NCI-H226 (cell line): ENCODE measurements at regions not wholly inside any gene's neighbourhood (a gene's known extent, or its start where the extent isn't known, plus 50 kb on each side); places are given as distances from the start of the nearest gene placed in this dataset.
"Not testable (repeated sequence)": the region's sequence is repeated elsewhere in the genome, so short reads cannot be mapped to it uniquely, and the experiment has no call there.

Experiments used
- DNase-seq: peaks from one replicate; pipeline ENCODE4 v3.0.0-alpha.2; 2015

DNA sequence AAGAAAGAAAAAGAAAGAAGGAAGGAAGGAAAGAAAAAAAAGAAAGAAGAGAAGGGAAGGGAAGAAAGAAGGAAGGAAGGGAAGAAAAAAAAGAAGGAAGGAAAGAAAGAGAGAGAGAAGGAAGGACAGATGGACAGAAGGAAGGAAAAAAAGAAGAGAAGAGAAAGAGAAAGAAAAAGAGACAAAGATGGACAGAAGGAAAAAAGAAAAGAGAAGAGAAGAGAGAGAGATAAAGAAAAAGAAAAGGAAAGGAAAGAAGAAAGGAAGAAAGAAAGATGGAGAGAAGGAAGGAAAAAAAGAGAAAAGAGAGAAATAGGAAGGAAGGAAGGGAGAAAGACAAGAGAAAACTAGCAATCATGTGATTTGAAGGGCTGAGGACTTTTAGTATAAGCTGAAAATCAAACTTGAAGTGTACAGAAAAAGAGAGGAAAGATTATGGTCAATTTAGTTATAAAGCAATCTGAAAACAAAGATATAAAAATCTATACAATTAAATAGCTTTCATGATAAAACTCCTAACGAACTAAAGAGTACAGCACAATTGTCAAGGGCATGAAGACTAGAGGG is 115.3 kb downstream of the LTN1 start:
- no peak for DNase-seq

- no peak for DNase-seq
Measured at GRCh38 chr21:28875078-28875477, 117.6 kb downstream of the LTN1 start.

- DNase-seq = no peak
Measured at GRCh38 chr21:28872218-28872617, 120.5 kb downstream of the LTN1 start.

GRCh38 chr21:28871388-28872010 is 121.2 kb downstream of the LTN1 start:
- no peak for DNase-seq

GRCh38 chr21:28867401-28867800 is 125.3 kb downstream of the LTN1 start:
- DNase-seq = no peak

DNA sequence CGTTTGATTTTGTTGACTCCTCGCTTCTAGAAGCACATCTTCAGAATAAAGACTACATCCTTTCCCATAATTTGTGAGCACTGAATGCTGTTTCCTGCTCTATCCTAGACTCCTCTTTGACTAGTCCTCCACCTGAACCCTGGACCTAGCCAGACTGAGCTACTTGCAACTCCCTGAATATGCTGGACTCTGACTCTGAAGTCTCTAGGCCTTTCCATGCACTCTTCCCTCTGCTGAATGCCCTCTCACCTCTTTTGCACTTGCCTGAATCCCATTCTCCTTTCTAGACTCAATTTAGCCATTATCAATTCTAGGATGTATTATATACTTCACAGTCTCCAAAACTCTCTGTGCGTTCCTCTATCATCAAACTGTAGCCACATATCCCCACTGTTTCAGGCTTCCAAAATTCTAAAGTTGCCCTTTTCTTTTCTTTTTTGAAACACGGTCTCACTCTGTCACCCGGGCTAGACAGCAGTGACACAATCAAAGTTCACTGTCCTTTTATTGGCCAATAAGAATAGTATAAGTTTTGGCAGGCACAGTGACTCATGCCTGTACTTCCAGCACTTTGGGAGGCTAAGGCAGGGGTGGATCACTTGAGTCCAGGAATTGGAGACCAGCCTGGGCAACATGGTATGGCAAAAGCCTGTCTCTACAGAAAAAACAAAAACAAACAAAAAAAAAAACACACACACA is 127.0 kb downstream of the LTN1 start:
- no peak for DNase-seq

DNA sequence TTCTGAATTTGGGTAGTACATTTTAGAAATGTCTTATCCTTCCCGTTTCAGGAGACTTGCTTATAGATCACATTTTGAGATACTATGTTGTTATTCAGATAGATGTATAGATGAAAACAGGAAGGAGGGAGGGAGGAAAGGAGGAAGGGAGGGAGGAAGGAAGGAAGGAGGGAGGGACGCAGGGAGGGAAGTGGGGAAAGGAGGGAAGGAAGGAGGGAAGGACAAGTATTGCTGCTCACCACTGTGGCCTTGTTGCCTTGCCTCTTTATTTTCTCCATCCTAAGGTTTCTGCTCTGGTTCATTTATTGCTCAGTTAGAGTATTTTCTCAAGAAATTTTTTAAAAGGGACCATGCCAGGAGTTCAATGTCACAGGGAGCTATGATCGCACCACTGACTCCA is 134.3 kb downstream of the LTN1 start:
- DNase-seq = no peak

- DNase-seq = no peak
Measured at GRCh38 chr21:28857752-28858151, 134.9 kb downstream of the LTN1 start.

DNA sequence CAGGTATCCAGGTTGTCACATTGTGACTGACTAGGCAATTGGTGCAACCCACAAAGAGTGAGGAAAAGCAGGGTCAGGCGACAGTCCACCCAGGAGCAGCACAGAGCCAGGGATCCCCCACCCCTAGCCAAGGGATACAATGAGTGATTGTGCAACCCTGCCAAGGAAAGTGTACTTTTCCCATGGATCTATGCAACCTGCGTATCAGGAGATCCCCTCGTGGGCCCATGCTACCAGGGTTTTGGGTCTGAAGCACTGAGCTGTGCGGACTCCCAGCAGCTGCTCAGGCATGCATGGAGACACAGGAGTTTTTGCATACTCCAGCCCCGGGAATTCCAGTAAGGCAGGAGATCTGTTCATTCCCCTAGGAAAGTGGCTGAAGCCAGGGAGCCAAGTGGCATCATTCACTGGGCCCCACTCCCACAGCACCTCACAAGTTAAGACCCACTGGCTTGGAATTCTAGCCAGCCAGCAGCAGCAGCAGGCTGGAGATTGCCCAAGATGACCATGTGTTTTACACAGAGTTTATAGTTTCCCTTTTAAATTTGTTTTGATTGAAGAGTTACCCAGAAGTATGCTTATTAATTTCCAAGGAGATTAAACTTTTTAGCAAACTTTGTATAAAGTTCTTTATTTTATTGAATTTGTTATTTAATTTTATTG is 136.0 kb downstream of the LTN1 start:
- DNase-seq = no peak

- DNase-seq = no peak
Measured at GRCh38 chr21:28852706-28853105, 140.0 kb downstream of the LTN1 start.

DNA sequence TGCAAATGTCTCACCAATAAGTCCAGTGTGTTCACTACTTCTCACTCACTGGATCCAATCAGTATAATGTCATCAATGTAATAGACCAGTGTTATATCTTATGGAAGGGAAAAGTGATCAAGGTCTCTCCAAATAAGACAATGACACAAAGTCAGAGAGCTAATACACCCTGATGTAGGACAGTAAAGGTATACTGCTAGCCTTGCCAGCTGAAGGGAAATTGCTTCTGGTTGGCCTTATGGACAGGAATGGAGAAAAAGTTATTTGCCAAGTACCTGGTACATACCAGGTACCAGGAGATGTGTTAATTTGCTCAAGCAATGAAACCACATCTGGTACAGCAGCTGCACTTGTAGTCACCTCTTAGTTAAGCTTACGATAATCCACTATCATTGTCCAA is 141.0 kb downstream of the LTN1 start:
- DNase-seq = no peak

- not testable (repeated sequence) for DNase-seq
Measured at GRCh38 chr21:28839237-28839636, 153.4 kb downstream of the LTN1 start.

GRCh38 chr21:28837426-28837825 is 155.3 kb downstream of the LTN1 start:
- DNase-seq = not testable (repeated sequence)

DNA sequence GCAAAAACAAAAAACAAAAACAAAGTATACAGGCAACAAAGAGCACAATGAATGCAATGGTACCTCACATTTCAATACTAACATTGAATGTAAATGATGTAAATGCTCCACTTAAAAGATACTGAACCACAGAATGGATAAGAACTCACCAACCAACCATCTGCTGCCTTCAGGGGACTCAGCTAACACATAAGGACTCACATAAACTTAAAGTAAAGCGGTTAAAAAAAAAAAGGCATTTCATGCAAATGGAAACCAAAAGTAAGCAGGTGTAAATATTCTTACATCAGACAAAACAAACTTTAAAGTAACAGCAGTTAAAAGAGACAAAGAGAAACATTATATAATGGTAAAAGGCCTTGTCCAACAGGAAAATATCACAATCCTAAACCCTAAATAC is 156.1 kb downstream of the LTN1 start:
- DNase-seq = not testable (repeated sequence)

DNA sequence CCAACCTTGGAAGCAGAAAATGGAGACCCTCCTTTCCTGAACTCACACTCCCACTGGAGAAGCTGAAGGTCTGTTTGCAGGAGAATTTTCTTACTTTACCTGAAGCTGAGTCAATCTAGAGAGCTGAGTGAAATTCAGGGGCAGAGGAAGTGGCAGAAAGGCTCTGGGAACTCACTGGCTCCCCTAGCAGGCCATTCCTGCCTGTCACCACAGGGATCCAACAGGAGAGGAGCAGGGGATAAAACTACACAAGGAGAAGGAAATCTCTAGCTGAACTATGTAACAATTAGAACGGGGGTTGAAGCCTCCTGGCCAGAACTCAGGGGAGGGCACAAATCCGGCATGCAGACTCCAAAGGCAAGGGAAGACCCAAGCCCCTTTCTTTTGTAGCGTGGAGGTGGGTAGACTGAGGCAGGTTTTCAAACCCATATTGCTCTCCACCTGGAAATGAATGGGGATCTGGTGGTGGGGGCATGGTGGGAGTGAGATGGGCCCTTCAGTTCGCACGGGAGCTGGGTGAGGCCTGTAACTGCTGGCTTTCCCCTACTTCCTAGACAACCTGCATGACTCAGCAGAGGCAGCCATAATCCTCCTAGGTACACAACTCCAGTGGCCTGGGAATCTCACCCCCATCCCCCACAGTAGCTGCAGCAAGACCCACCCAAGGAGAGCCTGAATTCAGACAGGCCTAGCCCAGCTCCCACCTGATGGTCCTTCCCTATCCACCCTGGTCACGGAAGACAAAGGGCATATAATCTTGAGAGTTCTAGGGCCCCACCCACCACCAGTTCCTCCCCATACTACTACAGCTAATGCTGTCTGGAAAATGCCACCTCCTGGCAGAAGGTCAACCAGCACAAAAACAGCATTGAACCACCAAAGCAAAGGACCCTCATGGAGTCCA is 158.1 kb downstream of the LTN1 start:
- no peak for DNase-seq

DNA sequence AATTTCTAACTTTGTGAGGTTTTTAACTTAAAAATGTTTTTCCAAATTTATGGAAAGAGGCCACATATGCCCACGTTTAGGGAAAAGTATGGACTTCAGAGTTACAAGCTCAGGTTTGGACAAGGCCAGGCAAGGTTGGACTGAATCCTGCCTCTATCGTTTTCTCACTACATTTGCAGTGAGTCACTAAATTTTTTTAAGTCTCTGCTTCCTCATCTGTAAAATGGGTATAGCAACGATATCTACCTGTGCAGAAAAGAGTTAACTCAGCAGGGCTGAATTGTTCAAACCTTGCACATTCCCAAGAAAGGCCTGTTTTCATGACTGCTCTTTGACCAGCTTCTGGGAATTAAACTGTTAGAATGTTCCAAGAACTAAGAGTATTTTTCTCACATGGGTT is 159.1 kb downstream of the LTN1 start:
- DNase-seq = no peak

- DNase-seq = no peak
Measured at GRCh38 chr21:28833182-28833581, 159.5 kb downstream of the LTN1 start.

DNA sequence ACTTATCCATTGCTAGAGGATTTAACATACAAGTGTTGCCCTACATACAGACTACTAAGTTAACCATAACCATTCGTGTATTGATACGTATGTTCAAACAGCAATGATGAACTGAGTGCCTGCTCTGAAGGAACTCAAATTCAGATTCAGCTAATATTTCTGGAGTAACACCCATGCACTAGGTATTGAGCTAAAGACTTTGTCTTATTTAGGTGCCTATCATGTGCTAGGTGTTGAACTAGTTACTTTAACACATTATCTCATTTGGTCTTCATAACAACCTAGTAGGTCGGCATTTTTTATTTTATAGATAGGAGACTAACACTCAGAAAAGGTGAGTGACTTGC is 160.0 kb downstream of the LTN1 start:
- no peak for DNase-seq

DNA sequence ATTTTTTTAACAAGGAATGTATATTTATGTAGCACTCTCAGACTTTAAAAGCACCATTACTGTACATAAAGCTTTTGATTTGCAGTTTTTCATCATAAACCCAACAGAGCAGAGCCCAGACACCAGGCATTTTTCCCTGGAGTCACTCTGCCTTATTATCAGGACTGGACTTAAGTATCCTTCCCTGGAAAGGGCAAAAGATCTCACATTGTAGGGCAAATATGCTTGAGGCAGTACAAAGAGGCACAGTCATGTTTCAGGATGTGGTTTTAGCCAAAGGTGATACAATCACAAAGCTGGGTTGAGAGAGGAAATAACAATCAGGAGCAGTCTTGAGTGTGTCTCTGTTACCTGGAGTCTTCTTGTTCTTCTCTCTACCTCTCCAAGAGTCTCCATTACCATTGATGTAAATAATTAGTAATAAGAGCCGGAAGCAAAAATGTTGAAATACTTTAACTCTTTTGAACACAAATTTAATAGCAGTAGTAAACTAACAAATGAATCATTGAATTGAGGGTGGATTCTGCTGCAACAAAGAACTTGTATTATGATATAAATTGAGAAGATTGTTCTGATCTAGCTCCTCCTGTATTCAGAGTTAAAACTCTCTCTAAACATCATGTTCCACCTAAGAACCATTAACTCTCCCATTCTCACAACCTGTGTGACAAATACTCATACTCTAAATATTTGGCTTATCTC is 160.5 kb downstream of the LTN1 start:
- DNase-seq = peak; percentile 69

GRCh38 chr21:28828981-28829380 is 163.7 kb downstream of the LTN1 start:
- DNase-seq = no peak

- DNase-seq = no peak
Measured at GRCh38 chr21:28828021-28828420, 164.7 kb downstream of the LTN1 start.

- DNase-seq = no peak
Measured at GRCh38 chr21:28827422-28827821, 165.3 kb downstream of the LTN1 start.
